Suprapubic skin (tissue), 4 donors: ENCODE measurements at regions not wholly inside any gene's neighbourhood (a gene's known extent, or its start where the extent isn't known, plus 50 kb on each side); places are given as distances from the start of the nearest gene placed in this dataset.

Source experiments
- CTCF ChIP-seq, 2 donors: fragments of 200-600 bp in 1 of 2; fragments of 450-650 bp in 1 of 2; sonication (generic) in 1 of 2; IDR thresholded peaks; one replicate each; pipeline ENCODE4 v1.5.1; 2016 to 2019; ENCODE audit warnings: antibody characterized with exemption in 2 of 2, mild to moderate bottlenecking in 1 of 2, moderate library complexity in 1 of 2
- EP300 ChIP-seq: sonication (generic); formaldehyde crosslinking; IDR thresholded peaks from one replicate; pipeline ENCODE4 v1.6.1; 2017; ENCODE audit warnings: antibody characterized with exemption
- POLR2A ChIP-seq, 2 donors: fragments of 450-650 bp; IDR thresholded peaks; one replicate each; pipeline ENCODE4 v1.6.1; 2017; ENCODE audit warnings: antibody characterized with exemption in 2 of 2, mild to moderate bottlenecking in 2 of 2, moderate library complexity in 2 of 2
- POLR2AphosphoS5 ChIP-seq, 3 donors: sonication (generic); formaldehyde crosslinking; IDR thresholded peaks; one replicate each; pipeline ENCODE4 v1.6.1; 2017; ENCODE audit warnings: antibody characterized with exemption in 3 of 3

GRCh38 chr10:56831681-56832080 lies 470.6 kb upstream of the ZWINT start:
- TF ChIP-seq CTCF (IDR thresholded peaks at IDR 0.05) (no peak), POLR2A (IDR thresholded peaks at IDR 0.05) (no peak), EP300 (no peak), POLR2AphosphoS5 (IDR thresholded peaks at IDR 0.05) (no peak)
